Tibial nerve (tissue), 4 donors: ENCODE measurements at regions not wholly inside any gene's neighbourhood (a gene's known extent, or its start where the extent isn't known, plus 50 kb on each side); places are given as distances from the start of the nearest gene placed in this dataset.

Experiments
- DNase-seq, 2 donors: peaks; one replicate each; pipeline ENCODE4 v3.0.0-alpha.2; 2019; ENCODE audit warnings: low spot score in 2 of 2
- H3K27ac ChIP-seq, 4 donors: fragments of 200-600 bp; sonication (generic) in 3 of 4; one replicate each; pipeline ENCODE4 v1.5.1; 2017 to 2019; ENCODE audit warnings: mild to moderate bottlenecking in 1 of 4
- H3K27me3 ChIP-seq, 2 donors: fragments of 200-600 bp; sonication (generic) in 1 of 2; one replicate each; pipeline versions ENCODE4 v1.5.1 to v1.6.0; 2017 to 2019
- H3K36me3 ChIP-seq, 3 donors: fragments of 200-600 bp; sonication (generic); one replicate each; pipeline ENCODE4 v1.5.1; 2018 to 2019
- H3K4me1 ChIP-seq, 4 donors: fragments of 200-600 bp; sonication (generic) in 3 of 4; one replicate each; pipeline ENCODE4 v1.5.1; 2017 to 2019
- H3K4me3 ChIP-seq, 4 donors: fragments of 200-600 bp; sonication (generic) in 3 of 4; one replicate each; pipeline ENCODE4 v1.5.1; 2017 to 2019; ENCODE audit warnings: mild to moderate bottlenecking in 1 of 4, moderate library complexity in 1 of 4
- H3K9me3 ChIP-seq, 4 donors: fragments of 200-600 bp; sonication (generic) in 3 of 4; one replicate each; pipeline ENCODE4 v1.5.1; 2017 to 2019
- CTCF ChIP-seq, 5 experiments: fragments of 200-600 bp in 3 of 5; fragments of 450-650 bp in 2 of 5; sonication (generic) in 3 of 5; IDR thresholded peaks; one replicate each; pipeline ENCODE4 v1.5.1; 2016 to 2019; ENCODE audit warnings: antibody characterized with exemption in 5 of 5, mild to moderate bottlenecking in 3 of 5, moderate library complexity in 2 of 5
- EP300 ChIP-seq, 2 donors: sonication (generic); formaldehyde crosslinking; IDR thresholded peaks; one replicate each; pipeline ENCODE4 v1.6.1; 2017; ENCODE audit warnings: antibody characterized with exemption in 2 of 2, mild to moderate bottlenecking in 1 of 2
- POLR2A ChIP-seq, 2 donors: fragments of 450-650 bp; IDR thresholded peaks; one replicate each; pipeline ENCODE4 v1.6.1; 2017; ENCODE audit warnings: antibody characterized with exemption in 2 of 2, mild to moderate bottlenecking in 2 of 2, moderate library complexity in 2 of 2
- WGBS, 2 donors: methylation state at CpG; one replicate each; pipeline ENCODE4 v1.1.5; 2018; 5-methylcytosine and 5-hydroxymethylcytosine counted together

- Histone ChIP-seq H3K27me3 (no peaks in the 10 kb centered on the region), H3K4me1 (no peaks in the 10 kb centered on the region), H3K9me3 (no peaks in the 10 kb centered on the region), H3K36me3 (no peaks in the 10 kb centered on the region), H3K4me3 (no peak overlapping the region), H3K27ac (no peak overlapping the region)
- TF ChIP-seq POLR2A (IDR thresholded peaks at IDR 0.05) (no peak), EP300 (IDR thresholded peaks at IDR 0.05) (no peak), CTCF (IDR thresholded peaks at IDR 0.05) (no peak)
- DNase-seq, result no peak
- WGBS, 2 donors, result 41 to 52% methylated on average over 2 of the region's 2 CpGs
Observed at GRCh38 chr5:19370655-19371386, 617.2 kb downstream of the CDH18 start.

GRCh38 chr5:19388391-19388790 is 599.6 kb downstream of the CDH18 start:
- no peaks in the 10 kb centered on the region for H3K36me3 ChIP-seq
- no peaks in the 10 kb centered on the region for H3K4me1 ChIP-seq
- WGBS, 2 donors, result 80 to 84% methylated on average over 7 of the region's 7 CpGs
- H3K27me3 ChIP-seq, result no peaks in the 10 kb centered on the region
- no peak overlapping the region for H3K27ac ChIP-seq
- H3K9me3 ChIP-seq, result no peaks in the 10 kb centered on the region
- TF ChIP-seq POLR2A (IDR thresholded peaks at IDR 0.05) (no peak), EP300 (IDR thresholded peaks at IDR 0.05) (no peak), CTCF (IDR thresholded peaks at IDR 0.05) (no peak)
- DNase-seq, result no peak
- H3K4me3 ChIP-seq, result no peak overlapping the region

GRCh38 chr5:19401032-19401431 is 587.0 kb downstream of the CDH18 start:
- no peak overlapping the region for H3K4me3 ChIP-seq
- no peak overlapping the region for H3K27ac ChIP-seq
- H3K4me1 ChIP-seq, result no peaks in the 10 kb centered on the region
- no peak for TF ChIP-seq CTCF (IDR thresholded peaks at IDR 0.05)
- TF ChIP-seq EP300 (IDR thresholded peaks at IDR 0.05), result no peak
- no peak for TF ChIP-seq POLR2A (IDR thresholded peaks at IDR 0.05)
- no peaks in the 10 kb centered on the region for H3K27me3 ChIP-seq
- no peaks in the 10 kb centered on the region for H3K36me3 ChIP-seq
- peaks cover 0 to 8% (median 0%) of the 10 kb centered on the region in 4 donors for H3K9me3 ChIP-seq
- WGBS, 2 donors, result 62 to 69% methylated on average over 1 of the region's 1 CpG
- DNase-seq, result no peak

GRCh38 chr5:19406576-19407365 is 581.2 kb downstream of the CDH18 start:
- peaks cover 0 to 4% (median 0%) of the 10 kb centered on the region in 4 donors for H3K9me3 ChIP-seq
- H3K4me1 ChIP-seq, result no peaks in the 10 kb centered on the region
- TF ChIP-seq POLR2A (IDR thresholded peaks at IDR 0.05), result no peak
- TF ChIP-seq EP300 (IDR thresholded peaks at IDR 0.05), result no peak
- TF ChIP-seq CTCF (IDR thresholded peaks at IDR 0.05), result no peak
- no peak for DNase-seq
- WGBS, 2 donors, result 21 to 34% methylated on average over 3 of the region's 3 CpGs
- H3K36me3 ChIP-seq, result no peaks in the 10 kb centered on the region
- H3K4me3 ChIP-seq, result no peak overlapping the region
- no peaks in the 10 kb centered on the region for H3K27me3 ChIP-seq
- no peak overlapping the region for H3K27ac ChIP-seq

- WGBS, 2 donors, result 75 to 93% methylated on average over 3 of the region's 3 CpGs
- TF ChIP-seq POLR2A (IDR thresholded peaks at IDR 0.05), result no peak
- TF ChIP-seq CTCF (IDR thresholded peaks at IDR 0.05), result no peak
- no peak for TF ChIP-seq EP300 (IDR thresholded peaks at IDR 0.05)
- Histone ChIP-seq H3K36me3 (no peaks in the 10 kb centered on the region), H3K27me3 (no peaks in the 10 kb centered on the region), H3K9me3 (peaks cover 0 to 4% (median 0%) of the 10 kb centered on the region in 4 donors), H3K4me3 (no peak overlapping the region), H3K27ac (no peak overlapping the region), H3K4me1 (no peaks in the 10 kb centered on the region)
- no peak for DNase-seq
Observed at GRCh38 chr5:19408149-19408548, 579.9 kb downstream of the CDH18 start.
